ENCODE measurements at regions not wholly inside any gene's neighbourhood (a gene's known extent, or its start where the extent isn't known, plus 50 kb on each side); places are given as distances from the start of the nearest gene placed in this dataset.

DNA sequence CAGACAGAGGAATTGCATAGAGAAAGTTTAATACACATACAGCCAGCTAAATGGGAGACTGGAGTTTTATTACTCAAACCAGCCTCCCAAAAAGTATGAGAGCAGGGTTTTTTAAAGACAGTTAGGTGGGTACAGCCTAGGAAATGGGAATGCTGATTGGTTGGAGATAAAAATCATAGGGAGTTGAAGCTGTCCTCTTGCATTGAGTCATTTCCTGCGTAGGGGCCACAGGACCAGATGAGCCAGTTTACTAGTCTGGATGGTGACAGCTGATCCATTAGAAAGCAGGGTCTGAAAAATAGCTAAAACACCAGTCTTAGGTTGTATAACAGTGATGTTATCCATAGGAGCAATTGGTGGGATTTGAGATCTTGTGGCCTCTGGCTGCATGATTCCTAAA, 76.1 kb upstream of the POM121L12 start:
- H3K4me1 Mint-ChIP-seq (ENCODE audit: low read depth), result no peaks in the 10 kb centered on the region
- H3K36me3 Mint-ChIP-seq (ENCODE audit: low read depth), result no peaks in the 10 kb centered on the region
- H3K9me3 Mint-ChIP-seq (ENCODE audit: low read depth), result peaks cover 6% of the 10 kb centered on the region
- H3K27me3 Mint-ChIP-seq (ENCODE audit: low read depth), result no peaks in the 10 kb centered on the region
- TF ChIP-seq, protein P1, sequence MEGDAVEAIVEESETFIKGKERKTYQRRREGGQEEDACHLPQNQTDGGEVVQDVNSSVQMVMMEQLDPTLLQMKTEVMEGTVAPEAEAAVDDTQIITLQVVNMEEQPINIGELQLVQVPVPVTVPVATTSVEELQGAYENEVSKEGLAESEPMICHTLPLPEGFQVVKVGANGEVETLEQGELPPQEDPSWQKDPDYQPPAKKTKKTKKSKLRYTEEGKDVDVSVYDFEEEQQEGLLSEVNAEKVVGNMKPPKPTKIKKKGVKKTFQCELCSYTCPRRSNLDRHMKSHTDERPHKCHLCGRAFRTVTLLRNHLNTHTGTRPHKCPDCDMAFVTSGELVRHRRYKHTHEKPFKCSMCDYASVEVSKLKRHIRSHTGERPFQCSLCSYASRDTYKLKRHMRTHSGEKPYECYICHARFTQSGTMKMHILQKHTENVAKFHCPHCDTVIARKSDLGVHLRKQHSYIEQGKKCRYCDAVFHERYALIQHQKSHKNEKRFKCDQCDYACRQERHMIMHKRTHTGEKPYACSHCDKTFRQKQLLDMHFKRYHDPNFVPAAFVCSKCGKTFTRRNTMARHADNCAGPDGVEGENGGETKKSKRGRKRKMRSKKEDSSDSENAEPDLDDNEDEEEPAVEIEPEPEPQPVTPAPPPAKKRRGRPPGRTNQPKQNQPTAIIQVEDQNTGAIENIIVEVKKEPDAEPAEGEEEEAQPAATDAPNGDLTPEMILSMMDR (IDR thresholded peaks at IDR 0.05), result no peak
- no peak overlapping the region for H3K27ac Mint-ChIP-seq (ENCODE audit: unreplicated experiment)
- no peak overlapping the region for H3K4me3 Mint-ChIP-seq (ENCODE audit: unreplicated experiment)
- DNase-seq (ENCODE audit: low spot score), result no peak

DNA sequence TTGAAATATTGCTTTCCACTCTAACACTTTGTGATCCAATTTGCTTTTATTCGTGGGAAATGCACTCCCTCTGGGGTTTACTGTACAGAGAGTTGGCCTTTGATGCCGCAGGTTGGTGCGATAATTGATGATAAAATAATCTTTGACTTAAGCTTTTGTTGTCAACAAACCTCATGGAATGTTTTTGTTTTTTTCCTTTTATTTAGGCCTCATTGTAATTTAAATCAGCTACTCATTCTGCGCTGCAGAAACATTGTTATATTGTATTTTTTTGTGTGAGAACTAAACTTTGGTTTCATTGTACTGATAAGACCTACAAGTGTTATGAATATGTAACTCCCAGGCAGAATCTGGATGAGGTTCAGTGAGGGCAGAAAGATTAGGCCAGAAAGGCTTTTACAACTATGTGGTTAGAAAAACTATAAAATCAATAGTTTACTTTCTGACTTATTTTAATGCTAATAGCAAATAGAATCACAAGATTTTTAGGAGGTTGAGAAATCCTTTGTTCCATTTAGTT, 76.8 kb upstream of the POM121L12 start:
- Mint-ChIP-seq H3K9me3 (ENCODE audit: low read depth) (peaks cover 5% of the 10 kb centered on the region), H3K36me3 (ENCODE audit: low read depth) (no peaks in the 10 kb centered on the region), H3K4me3 (ENCODE audit: unreplicated experiment) (no peak overlapping the region), H3K4me1 (ENCODE audit: low read depth) (no peaks in the 10 kb centered on the region), H3K27ac (ENCODE audit: unreplicated experiment) (no peak overlapping the region), H3K27me3 (ENCODE audit: low read depth) (no peaks in the 10 kb centered on the region)
- TF ChIP-seq, protein P1 (IDR thresholded peaks at IDR 0.05), result no peak
- DNase-seq (ENCODE audit: low spot score), result no peak

DNA sequence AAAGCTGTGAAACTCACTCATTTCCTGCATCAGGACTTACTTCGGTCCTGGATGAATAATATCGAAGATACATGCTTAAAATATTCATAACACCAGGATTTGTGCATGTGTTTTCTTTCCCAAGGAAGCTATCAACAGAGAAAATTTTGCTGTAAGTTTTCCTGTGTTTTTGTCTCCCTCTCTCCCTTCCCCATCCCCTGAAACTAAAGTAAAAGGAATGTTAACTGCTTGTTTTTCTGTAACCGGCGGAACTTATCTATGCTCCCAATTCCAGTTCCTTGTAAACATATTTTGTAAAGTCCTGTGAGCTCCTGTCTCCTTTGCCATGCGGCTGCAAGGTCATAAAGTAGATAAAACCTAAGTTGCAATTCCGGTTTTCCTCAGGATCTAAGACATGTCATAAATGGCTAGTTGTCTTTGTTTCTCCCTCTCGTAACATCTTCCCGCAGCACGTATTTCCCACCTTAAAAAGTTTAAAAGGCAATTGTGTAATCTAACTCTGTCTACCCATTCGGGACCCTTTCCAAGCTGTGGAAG, 79.0 kb upstream of the POM121L12 start:
- H3K36me3 Mint-ChIP-seq (ENCODE audit: low read depth), result no peaks in the 10 kb centered on the region
- H3K27ac Mint-ChIP-seq (ENCODE audit: unreplicated experiment), result no peak overlapping the region
- H3K4me3 Mint-ChIP-seq (ENCODE audit: unreplicated experiment), result no peak overlapping the region
- peaks cover 5% of the 10 kb centered on the region for H3K9me3 Mint-ChIP-seq (ENCODE audit: low read depth)
- TF ChIP-seq, protein P1 (IDR thresholded peaks at IDR 0.05), result no peak
- no peak for DNase-seq (ENCODE audit: low spot score)
- no peaks in the 10 kb centered on the region for H3K27me3 Mint-ChIP-seq (ENCODE audit: low read depth)
- H3K4me1 Mint-ChIP-seq (ENCODE audit: low read depth), result no peaks in the 10 kb centered on the region

DNA sequence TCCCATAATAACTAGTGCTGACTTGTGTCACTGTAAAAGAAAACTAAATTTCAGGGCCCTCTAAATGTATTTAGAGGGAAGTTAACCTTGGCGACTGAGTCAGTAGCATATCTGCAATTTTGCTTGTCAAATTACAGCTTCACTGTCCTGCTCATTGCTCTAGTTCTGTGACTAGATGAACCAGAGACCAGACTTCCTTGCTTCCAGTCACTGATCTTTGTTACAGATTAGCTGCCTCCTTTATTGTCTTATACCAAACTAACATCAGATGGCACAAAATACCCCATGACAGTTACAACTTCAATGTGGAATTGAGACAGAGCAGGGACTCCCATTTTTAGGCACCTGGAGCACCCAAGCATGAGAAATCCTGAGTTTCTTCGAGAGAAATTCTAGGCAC, 79.9 kb upstream of the POM121L12 start:
- peaks cover 5% of the 10 kb centered on the region for H3K9me3 Mint-ChIP-seq (ENCODE audit: low read depth)
- H3K27ac Mint-ChIP-seq (ENCODE audit: unreplicated experiment), result no peak overlapping the region
- H3K27me3 Mint-ChIP-seq (ENCODE audit: low read depth), result no peaks in the 10 kb centered on the region

DNA sequence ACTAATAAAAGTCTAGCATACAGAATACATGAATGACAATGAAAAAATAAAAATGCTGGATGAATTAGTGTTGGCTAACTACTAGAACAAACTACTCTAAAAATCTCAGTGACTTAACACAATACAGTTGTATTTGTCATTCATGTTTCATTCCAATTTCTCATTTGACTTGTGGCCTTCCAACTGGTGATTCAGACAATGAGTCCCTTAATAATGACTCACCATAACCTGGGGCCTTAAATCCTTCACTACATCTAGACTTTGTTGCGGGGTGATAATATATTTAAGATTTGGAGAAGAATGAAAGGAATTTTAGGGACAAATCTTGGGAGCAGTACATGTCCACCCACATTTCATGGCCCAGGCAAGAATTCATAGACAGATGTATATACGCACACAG, 90.5 kb upstream of the POM121L12 start:
- no peak for DNase-seq (ENCODE audit: low spot score)
- no peak overlapping the region for H3K4me3 Mint-ChIP-seq (ENCODE audit: unreplicated experiment)
- peaks cover 15% of the 10 kb centered on the region for H3K9me3 Mint-ChIP-seq (ENCODE audit: low read depth)
- H3K4me1 Mint-ChIP-seq (ENCODE audit: low read depth), result no peaks in the 10 kb centered on the region
- TF ChIP-seq, protein P1 (IDR thresholded peaks at IDR 0.05), result no peak
- H3K27me3 Mint-ChIP-seq (ENCODE audit: low read depth), result no peaks in the 10 kb centered on the region
- no peaks in the 10 kb centered on the region for H3K36me3 Mint-ChIP-seq (ENCODE audit: low read depth)
- no peak overlapping the region for H3K27ac Mint-ChIP-seq (ENCODE audit: unreplicated experiment)

More for the DNA sequence above, 79.9 kb upstream of the POM121L12 start:
- DNase-seq (ENCODE audit: low spot score), result no peak
- Mint-ChIP-seq H3K36me3 (ENCODE audit: low read depth) (no peaks in the 10 kb centered on the region), H3K4me3 (ENCODE audit: unreplicated experiment) (no peak overlapping the region), H3K4me1 (ENCODE audit: low read depth) (no peaks in the 10 kb centered on the region)
- TF ChIP-seq, protein P1 (IDR thresholded peaks at IDR 0.05), result no peak

All from chondrocyte (in vitro differentiated cells).